ENCODE measurements at regions not wholly inside any gene's neighbourhood (a gene's known extent, or its start where the extent isn't known, plus 50 kb on each side); places are given as distances from the start of the nearest gene placed in this dataset.

DNA sequence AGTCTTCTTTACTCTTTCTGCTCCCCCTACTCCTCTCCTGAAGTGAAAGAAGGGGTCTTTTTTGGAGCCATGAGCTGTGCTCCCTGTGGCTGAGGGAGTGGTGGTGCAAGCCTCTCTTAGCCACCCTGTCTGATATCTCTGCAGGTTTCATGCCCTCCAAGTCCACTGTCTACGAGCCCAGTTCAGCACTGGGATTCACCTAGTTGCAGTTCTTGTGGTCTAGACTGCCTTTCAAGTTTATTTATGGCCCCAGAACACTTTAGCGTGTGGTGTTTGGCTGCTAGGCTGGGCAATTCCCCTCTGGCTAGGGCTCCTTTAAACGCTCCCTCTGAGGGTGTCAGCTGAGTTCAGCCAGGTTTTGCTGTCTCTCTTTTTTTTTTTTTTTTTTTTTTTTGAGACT is 908.6 kb downstream of the TRHDE start:
- no peaks in the 10 kb centered on the region for H3K4me1 ChIP-seq
- DNase-seq, result no peak
- no peaks in the 10 kb centered on the region for H3K27me3 ChIP-seq
- H3K4me3 ChIP-seq, result no peak overlapping the region
- no peak overlapping the region for H3K27ac ChIP-seq
- no peaks in the 10 kb centered on the region for H3K36me3 ChIP-seq
- peaks cover 0 to 12% (median 7%) of the 10 kb centered on the region in 3 donors for H3K9me3 ChIP-seq
- TF ChIP-seq, protein P1, sequence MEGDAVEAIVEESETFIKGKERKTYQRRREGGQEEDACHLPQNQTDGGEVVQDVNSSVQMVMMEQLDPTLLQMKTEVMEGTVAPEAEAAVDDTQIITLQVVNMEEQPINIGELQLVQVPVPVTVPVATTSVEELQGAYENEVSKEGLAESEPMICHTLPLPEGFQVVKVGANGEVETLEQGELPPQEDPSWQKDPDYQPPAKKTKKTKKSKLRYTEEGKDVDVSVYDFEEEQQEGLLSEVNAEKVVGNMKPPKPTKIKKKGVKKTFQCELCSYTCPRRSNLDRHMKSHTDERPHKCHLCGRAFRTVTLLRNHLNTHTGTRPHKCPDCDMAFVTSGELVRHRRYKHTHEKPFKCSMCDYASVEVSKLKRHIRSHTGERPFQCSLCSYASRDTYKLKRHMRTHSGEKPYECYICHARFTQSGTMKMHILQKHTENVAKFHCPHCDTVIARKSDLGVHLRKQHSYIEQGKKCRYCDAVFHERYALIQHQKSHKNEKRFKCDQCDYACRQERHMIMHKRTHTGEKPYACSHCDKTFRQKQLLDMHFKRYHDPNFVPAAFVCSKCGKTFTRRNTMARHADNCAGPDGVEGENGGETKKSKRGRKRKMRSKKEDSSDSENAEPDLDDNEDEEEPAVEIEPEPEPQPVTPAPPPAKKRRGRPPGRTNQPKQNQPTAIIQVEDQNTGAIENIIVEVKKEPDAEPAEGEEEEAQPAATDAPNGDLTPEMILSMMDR (IDR thresholded peaks at IDR 0.05), result no peak
- intact Hi-C loops (cut with DNase I; ENCODE audit: low total_unique reads), result no loop called here

- H3K4me3 ChIP-seq, result no peak overlapping the region
- H3K9me3 ChIP-seq, result peaks cover 0 to 13% (median 11%) of the 10 kb centered on the region in 3 donors
- no peaks in the 10 kb centered on the region for H3K4me1 ChIP-seq
- intact Hi-C loops (cut with DNase I; ENCODE audit: low total_unique reads), result no loop called here
- H3K27me3 ChIP-seq, result no peaks in the 10 kb centered on the region
- H3K27ac ChIP-seq, result no peak overlapping the region
- no peaks in the 10 kb centered on the region for H3K36me3 ChIP-seq
- TF ChIP-seq, protein P1 (IDR thresholded peaks at IDR 0.05), result no peak
- DNase-seq, result no peak
These were observed 909.1 kb downstream of the TRHDE start for GRCh38 chr12:73181244-73181643.

- intact Hi-C loops (cut with DNase I; ENCODE audit: low total_unique reads), result no loop called here
- Histone ChIP-seq H3K9me3 (peaks cover 0 to 13% (median 11%) of the 10 kb centered on the region in 3 donors), H3K36me3 (no peaks in the 10 kb centered on the region), H3K4me3 (no peak overlapping the region), H3K27ac (no peak overlapping the region), H3K4me1 (no peaks in the 10 kb centered on the region), H3K27me3 (no peaks in the 10 kb centered on the region)
- TF ChIP-seq, protein P1 (IDR thresholded peaks at IDR 0.05), result no peak
- no peak for DNase-seq
These were observed 913.2 kb downstream of the TRHDE start for GRCh38 chr12:73185403-73185802.

- H3K27me3 ChIP-seq, result no peaks in the 10 kb centered on the region
- intact Hi-C loops (cut with DNase I; ENCODE audit: low total_unique reads), result no loop called here
- H3K27ac ChIP-seq, result no peak overlapping the region
- no peaks in the 10 kb centered on the region for H3K4me1 ChIP-seq
- H3K36me3 ChIP-seq, result no peaks in the 10 kb centered on the region
- peaks cover 0 to 13% (median 11%) of the 10 kb centered on the region in 3 donors for H3K9me3 ChIP-seq
- no peak overlapping the region for H3K4me3 ChIP-seq
- TF ChIP-seq, protein P1 (IDR thresholded peaks at IDR 0.05), result no peak
- DNase-seq, result no peak
These were observed 914.1 kb downstream of the TRHDE start for GRCh38 chr12:73186272-73186671.

GRCh38 chr12:73187765-73188164 is 915.6 kb downstream of the TRHDE start:
- Histone ChIP-seq H3K4me1 (no peaks in the 10 kb centered on the region), H3K27ac (no peak overlapping the region), H3K36me3 (no peaks in the 10 kb centered on the region), H3K4me3 (no peak overlapping the region), H3K9me3 (peaks cover 0 to 13% (median 11%) of the 10 kb centered on the region in 3 donors), H3K27me3 (no peaks in the 10 kb centered on the region)
- TF ChIP-seq, protein P1 (IDR thresholded peaks at IDR 0.05), result no peak
- intact Hi-C loops (cut with DNase I; ENCODE audit: low total_unique reads), result no loop called here
- no peak for DNase-seq
